Mononuclear cell (primary cell): ENCODE measurements at regions not wholly inside any gene's neighbourhood (a gene's known extent, or its start where the extent isn't known, plus 50 kb on each side); places are given as distances from the start of the nearest gene placed in this dataset.
"Not testable (repeated sequence)": the region's sequence is repeated elsewhere in the genome, so short reads cannot be mapped to it uniquely, and the experiment has no call there.

ENCODE experiments used
- H3K27me3 ChIP-seq: 2 replicates; pipeline ENCODE4 v1.6.0; 2011; ENCODE audit warnings: low read length, control low read depth; ENCODE audit not compliant: insufficient read depth
- H3K4me1 ChIP-seq: 2 replicates; pipeline ENCODE4 v1.5.1; 2011; ENCODE audit warnings: mild to moderate bottlenecking, low read length, control low read depth; ENCODE audit not compliant: insufficient read depth
- H3K4me3 ChIP-seq: 2 replicates; pipeline ENCODE4 v1.5.1; 2011; ENCODE audit warnings: mild to moderate bottlenecking, low read length, moderate library complexity
- H3K9me3 ChIP-seq: 2 replicates; pipeline ENCODE4 v1.5.1; 2011; ENCODE audit warnings: low read depth, mild to moderate bottlenecking, control low read depth, low read length

DNA sequence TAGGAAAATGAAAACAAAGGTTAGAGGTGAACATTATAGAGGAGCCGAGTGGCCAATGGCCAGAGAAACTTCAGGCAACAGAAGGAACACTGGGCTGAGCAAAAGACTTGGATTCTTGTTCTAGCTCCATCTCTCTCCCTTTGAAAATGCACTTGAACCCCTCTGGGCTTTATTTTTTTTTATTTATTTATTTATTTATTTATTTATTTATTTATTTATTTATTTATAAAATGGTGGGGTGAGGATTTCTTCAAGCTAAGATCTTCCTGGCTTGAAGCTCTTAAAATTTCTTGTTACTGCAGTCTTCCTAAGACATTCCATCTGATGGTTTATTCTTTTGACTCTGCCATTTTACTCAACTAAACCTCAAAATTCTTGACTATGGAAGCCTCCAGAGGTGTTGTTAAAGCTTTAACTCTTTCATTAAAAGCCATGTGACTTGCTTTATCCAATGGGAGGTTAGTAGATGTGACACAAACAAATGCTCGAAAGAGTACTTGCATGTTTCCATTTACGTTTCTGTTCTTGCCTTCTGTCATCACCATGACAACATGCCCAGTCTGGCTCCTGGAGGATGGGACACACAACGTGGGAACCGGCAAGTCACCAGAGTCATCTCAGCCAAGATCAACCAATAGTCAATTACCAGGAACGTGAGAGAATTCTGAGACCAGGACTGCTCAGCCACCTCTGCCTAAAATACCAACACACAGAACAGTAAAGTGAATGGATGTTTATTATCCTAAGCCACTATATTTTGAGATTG lies 325.2 kb upstream of the CTNNB1 start:
- no peaks in the 10 kb centered on the region for H3K4me1 ChIP-seq
- no peaks in the 10 kb centered on the region for H3K9me3 ChIP-seq
- no peaks in the 10 kb centered on the region for H3K27me3 ChIP-seq
- no peak overlapping the region for H3K4me3 ChIP-seq

GRCh38 chr3:40875581-40875980 lies 323.7 kb upstream of the CTNNB1 start:
- H3K4me3 ChIP-seq = no peak overlapping the region
- no peaks in the 10 kb centered on the region for H3K9me3 ChIP-seq
- H3K27me3 ChIP-seq = no peaks in the 10 kb centered on the region
- H3K4me1 ChIP-seq = no peaks in the 10 kb centered on the region

GRCh38 chr3:40876009-40876408 lies 323.3 kb upstream of the CTNNB1 start:
- no peak overlapping the region for H3K4me3 ChIP-seq
- no peaks in the 10 kb centered on the region for H3K9me3 ChIP-seq
- H3K27me3 ChIP-seq = no peaks in the 10 kb centered on the region
- no peaks in the 10 kb centered on the region for H3K4me1 ChIP-seq

- H3K4me1 ChIP-seq = no peaks in the 10 kb centered on the region
- no peak overlapping the region for H3K4me3 ChIP-seq
- H3K9me3 ChIP-seq = no peaks in the 10 kb centered on the region
- no peaks in the 10 kb centered on the region for H3K27me3 ChIP-seq
These were observed 322.8 kb upstream of the CTNNB1 start for GRCh38 chr3:40876496-40876895.

- H3K4me1 ChIP-seq = no peaks in the 10 kb centered on the region
- no peaks in the 10 kb centered on the region for H3K9me3 ChIP-seq
- H3K4me3 ChIP-seq = no peak overlapping the region
- no peaks in the 10 kb centered on the region for H3K27me3 ChIP-seq
These were observed 321.5 kb upstream of the CTNNB1 start for GRCh38 chr3:40877631-40878463.

DNA sequence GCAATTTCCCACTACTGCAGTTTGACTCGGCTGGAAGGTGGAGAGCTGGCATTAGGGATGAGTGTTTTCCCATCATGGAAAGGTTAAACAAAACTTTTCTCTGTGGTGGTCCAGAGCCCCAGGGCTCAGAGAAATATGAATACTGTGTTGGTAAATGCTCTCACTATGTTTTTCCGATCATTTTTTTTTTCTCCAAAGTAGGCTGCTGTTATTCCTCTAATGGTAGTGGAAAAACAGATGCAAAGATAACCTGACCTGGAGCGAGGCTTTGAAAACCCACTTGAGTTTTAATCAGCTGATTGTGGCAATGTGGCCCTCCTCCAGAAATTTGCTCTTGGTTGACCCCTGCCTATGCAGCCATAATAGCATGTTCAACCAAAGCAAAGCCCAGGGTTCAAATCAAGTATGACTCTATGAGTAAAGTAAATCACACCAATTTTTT lies 320.8 kb upstream of the CTNNB1 start:
- H3K27me3 ChIP-seq = no peaks in the 10 kb centered on the region
- H3K9me3 ChIP-seq = no peaks in the 10 kb centered on the region
- no peaks in the 10 kb centered on the region for H3K4me1 ChIP-seq
- no peak overlapping the region for H3K4me3 ChIP-seq

DNA sequence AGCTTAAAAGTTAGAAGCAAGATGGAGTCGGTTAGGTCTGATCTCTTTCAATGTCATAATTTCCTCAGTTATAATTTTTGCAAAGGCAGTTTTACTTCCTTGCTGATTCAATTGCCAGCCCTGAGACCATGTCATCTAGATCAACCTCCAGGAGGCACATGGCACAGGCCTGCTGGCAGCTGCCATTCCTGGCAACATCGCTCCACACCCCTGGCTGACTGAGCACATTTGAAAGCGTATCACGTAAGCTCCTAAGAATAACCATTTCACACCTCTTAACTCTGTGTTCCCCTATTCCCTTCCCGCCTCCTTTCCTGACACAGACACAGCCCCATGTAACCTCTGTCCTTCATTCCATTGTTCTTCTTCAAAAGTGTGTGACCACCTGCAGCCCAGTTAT lies 313.9 kb upstream of the CTNNB1 start:
- no peaks in the 10 kb centered on the region for H3K4me1 ChIP-seq
- H3K4me3 ChIP-seq = no peak overlapping the region
- H3K27me3 ChIP-seq = no peaks in the 10 kb centered on the region
- H3K9me3 ChIP-seq = no peaks in the 10 kb centered on the region

DNA sequence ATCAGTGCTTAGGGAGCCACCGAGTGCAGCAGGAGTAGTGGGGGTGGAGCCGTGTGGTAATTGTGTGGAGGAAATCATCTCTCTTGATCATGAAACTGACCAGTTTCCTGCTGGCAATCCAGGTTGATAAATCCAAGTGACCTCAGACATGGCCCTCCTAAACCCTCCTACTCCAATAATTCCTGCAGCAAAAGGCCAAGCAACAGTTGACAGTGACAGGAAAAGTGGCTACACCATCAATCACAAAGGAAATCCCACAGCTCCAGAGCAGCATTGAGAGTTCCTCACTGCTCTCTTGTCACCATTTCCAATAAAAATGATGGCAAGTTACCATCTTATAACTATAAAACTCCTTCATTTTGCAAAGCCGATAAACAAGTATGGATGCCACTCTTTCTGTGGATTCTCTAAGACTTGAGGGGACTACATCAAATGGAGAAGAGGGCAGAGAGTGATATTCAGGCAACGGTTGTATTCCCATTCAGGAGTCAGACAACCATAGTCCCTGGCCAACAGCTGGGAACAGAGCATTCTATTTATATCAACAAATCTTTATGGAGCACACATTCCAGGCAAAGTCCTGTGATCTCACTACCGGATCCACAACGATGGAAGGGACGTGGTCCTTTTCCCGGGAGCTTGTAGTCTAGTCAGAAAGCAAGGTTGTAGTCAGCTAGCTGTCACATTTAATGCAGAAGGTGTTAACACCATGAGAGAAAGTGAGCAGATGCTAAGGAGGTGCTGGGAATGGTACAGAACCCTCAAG lies 312.5 kb upstream of the CTNNB1 start:
- Histone ChIP-seq H3K27me3 (no peaks in the 10 kb centered on the region), H3K9me3 (no peaks in the 10 kb centered on the region), H3K4me1 (no peaks in the 10 kb centered on the region), H3K4me3 (no peak overlapping the region)

- Histone ChIP-seq H3K9me3 (no peaks in the 10 kb centered on the region), H3K4me1 (no peaks in the 10 kb centered on the region), H3K27me3 (no peaks in the 10 kb centered on the region), H3K4me3 (no peak overlapping the region)
These were observed 308.1 kb upstream of the CTNNB1 start for GRCh38 chr3:40891186-40891585.

- Histone ChIP-seq H3K4me1 (no peaks in the 10 kb centered on the region), H3K4me3 (no peak overlapping the region), H3K27me3 (no peaks in the 10 kb centered on the region), H3K9me3 (no peaks in the 10 kb centered on the region)
These were observed 304.2 kb upstream of the CTNNB1 start for GRCh38 chr3:40895109-40895508.

- Histone ChIP-seq H3K4me1 (no peaks in the 10 kb centered on the region), H3K27me3 (no peaks in the 10 kb centered on the region), H3K4me3 (no peak overlapping the region), H3K9me3 (no peaks in the 10 kb centered on the region)
These were observed 300.0 kb upstream of the CTNNB1 start for GRCh38 chr3:40899286-40899712.

GRCh38 chr3:40901298-40901697 lies 298.0 kb upstream of the CTNNB1 start:
- Histone ChIP-seq H3K4me1 (no peaks in the 10 kb centered on the region), H3K4me3 (no peak overlapping the region), H3K27me3 (no peaks in the 10 kb centered on the region), H3K9me3 (no peaks in the 10 kb centered on the region)

DNA sequence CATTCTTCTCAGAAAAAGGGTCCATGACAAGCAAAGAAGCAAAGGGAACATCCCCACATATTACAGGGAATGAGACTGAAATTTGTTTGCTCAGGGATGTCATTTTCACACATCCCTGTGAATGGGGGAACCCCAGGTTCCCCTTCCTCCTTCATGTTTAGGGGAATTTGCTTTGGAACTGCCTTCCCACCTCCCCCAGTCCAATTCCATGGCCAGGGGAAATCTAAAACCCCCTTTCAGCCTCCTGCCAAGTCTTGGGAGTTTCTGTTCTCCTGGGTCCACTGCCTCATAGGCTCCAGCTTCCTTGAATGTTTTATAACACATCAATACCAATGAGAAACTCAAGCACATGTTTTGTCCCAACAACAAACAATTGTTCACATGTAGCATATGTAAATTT lies 297.5 kb upstream of the CTNNB1 start:
- Histone ChIP-seq H3K27me3 (no peaks in the 10 kb centered on the region), H3K4me3 (no peak overlapping the region), H3K4me1 (no peaks in the 10 kb centered on the region), H3K9me3 (no peaks in the 10 kb centered on the region)

DNA sequence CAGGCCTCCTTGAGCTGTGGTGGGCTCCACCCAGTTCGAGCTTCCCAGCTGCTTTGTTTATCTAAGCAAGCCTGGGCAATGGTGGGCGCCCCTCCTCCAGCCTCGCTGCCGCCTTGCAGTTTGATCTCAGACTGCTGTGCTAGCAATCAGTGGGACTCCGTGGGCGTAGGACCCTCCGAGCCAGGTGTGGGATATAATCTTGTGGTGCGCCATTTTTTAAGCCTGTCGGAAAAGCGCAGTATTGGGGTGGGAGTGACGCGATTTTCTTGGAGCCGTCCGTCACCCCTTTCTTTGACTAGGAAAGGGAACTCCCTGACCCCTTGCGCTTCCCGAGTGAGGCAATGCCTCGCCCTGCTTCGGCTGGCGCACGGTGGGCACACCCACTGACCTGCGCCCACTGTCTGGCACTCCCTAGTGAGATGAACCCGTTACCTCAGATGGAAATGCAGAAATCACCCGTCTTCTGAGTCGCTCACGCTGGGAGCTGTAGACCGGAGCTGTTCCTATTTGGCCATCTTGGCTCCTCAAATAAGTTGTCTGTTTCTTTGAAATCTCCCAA lies 291.3 kb upstream of the CTNNB1 start:
- H3K27me3 ChIP-seq, H3K4me1 ChIP-seq, H3K4me3 ChIP-seq, H3K9me3 ChIP-seq: not testable (repeated sequence)

DNA sequence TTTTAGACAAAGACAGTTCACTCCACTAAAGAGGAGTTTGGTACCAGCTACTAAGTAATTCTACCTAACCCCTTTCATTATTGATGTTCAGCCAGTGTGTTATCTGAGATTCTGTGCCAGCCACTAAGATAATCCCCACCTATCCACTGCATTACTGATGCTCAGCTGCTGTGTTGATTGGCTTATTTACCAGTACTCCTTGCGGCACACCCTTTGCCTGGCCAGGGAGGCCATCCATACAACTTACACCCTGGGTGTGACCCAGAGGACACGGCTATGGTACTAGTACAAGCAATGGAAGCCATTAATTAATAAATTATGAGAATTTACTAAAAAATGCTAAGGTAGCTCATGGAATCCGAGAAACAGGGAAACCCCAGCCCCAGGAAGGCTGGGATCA lies 290.7 kb upstream of the CTNNB1 start:
- no peak overlapping the region for H3K4me3 ChIP-seq
- no peaks in the 10 kb centered on the region for H3K9me3 ChIP-seq
- no peaks in the 10 kb centered on the region for H3K4me1 ChIP-seq
- H3K27me3 ChIP-seq = no peaks in the 10 kb centered on the region
